ENCODE measurements at regions not wholly inside any gene's neighbourhood (a gene's known extent, or its start where the extent isn't known, plus 50 kb on each side); places are given as distances from the start of the nearest gene placed in this dataset.

DNA sequence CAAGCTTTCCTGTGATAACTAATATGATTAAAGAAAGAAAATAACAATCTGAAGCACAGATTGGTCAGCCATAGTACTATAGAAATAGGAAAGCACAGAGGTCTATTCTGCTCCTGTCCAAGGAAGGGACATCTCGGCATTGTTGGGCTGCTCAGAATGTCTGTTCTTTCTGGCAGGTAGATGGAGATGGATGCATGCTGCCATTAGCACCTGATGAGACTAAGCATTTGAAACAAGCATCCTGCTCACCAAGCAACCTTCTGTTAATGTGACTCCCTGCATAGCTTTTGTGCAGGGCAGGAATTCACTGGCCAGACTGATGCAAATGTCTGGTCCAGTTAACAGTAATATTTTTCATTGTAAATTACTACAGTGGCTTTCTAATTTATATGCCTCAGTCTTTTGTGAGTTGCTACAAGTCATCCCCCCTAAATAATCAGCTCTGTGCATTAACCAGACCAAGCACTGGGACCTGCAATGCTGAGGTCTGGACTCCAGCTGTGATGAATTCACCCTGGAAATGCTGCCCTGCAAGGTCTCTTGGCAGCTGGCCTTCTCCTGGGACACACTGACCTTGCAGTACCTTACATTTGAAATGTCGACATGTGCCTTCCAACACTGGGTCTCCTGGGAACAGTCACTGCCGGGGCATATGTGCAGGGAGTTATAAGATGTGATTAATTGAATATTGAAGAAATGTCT is 1123.7 kb downstream of the IGSF11 start:
- TF ChIP-seq TAF1 (IDR thresholded peaks at IDR 0.05; ENCODE audit: borderline replicate concordance, insufficient read depth, low read length) (no peak), POLR2AphosphoS5 (IDR thresholded peaks at IDR 0.05; ENCODE audit: low read depth, low read length) (no peak), FOXP2 (optimal IDR thresholded peaks at IDR 0.05; ENCODE audit: borderline replicate concordance, extremely low read depth, extremely low read length, insufficient read depth) (no peak), SIN3A (IDR thresholded peaks at IDR 0.05; ENCODE audit: borderline replicate concordance, insufficient read depth, low read length) (no peak)
- TF ChIP-seq, protein P1, sequence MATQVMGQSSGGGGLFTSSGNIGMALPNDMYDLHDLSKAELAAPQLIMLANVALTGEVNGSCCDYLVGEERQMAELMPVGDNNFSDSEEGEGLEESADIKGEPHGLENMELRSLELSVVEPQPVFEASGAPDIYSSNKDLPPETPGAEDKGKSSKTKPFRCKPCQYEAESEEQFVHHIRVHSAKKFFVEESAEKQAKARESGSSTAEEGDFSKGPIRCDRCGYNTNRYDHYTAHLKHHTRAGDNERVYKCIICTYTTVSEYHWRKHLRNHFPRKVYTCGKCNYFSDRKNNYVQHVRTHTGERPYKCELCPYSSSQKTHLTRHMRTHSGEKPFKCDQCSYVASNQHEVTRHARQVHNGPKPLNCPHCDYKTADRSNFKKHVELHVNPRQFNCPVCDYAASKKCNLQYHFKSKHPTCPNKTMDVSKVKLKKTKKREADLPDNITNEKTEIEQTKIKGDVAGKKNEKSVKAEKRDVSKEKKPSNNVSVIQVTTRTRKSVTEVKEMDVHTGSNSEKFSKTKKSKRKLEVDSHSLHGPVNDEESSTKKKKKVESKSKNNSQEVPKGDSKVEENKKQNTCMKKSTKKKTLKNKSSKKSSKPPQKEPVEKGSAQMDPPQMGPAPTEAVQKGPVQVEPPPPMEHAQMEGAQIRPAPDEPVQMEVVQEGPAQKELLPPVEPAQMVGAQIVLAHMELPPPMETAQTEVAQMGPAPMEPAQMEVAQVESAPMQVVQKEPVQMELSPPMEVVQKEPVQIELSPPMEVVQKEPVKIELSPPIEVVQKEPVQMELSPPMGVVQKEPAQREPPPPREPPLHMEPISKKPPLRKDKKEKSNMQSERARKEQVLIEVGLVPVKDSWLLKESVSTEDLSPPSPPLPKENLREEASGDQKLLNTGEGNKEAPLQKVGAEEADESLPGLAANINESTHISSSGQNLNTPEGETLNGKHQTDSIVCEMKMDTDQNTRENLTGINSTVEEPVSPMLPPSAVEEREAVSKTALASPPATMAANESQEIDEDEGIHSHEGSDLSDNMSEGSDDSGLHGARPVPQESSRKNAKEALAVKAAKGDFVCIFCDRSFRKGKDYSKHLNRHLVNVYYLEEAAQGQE (IDR thresholded peaks at IDR 0.05; ENCODE audit: insufficient read depth in 1 of 2, low read depth in 2 of 2, low read length in 2 of 2) = no peak

DNA sequence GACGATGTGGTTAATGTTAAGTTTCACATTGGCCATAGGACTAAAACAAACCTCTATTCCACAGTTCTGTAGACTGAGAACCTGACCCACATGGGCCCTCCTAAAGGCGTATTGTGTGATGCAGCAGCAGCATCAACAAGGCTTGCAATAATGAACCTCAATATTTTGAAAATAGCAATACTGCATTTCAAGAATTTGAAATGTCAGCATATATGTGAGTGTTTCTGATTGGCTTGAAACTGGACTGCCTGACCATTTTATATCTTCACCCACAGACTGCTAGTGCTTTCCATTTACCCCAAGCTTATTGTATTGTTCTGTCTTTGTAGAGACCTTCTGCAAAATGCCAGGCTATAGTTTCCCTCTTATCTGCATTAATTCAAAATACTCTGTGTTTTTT is 1122.3 kb downstream of the IGSF11 start:
- no peak for TF ChIP-seq TAF1 (IDR thresholded peaks at IDR 0.05; ENCODE audit: borderline replicate concordance, insufficient read depth, low read length)
- no peak for TF ChIP-seq SIN3A (IDR thresholded peaks at IDR 0.05; ENCODE audit: borderline replicate concordance, insufficient read depth, low read length)
- TF ChIP-seq, protein P1 (IDR thresholded peaks at IDR 0.05; ENCODE audit: insufficient read depth in 1 of 2, low read depth in 2 of 2, low read length in 2 of 2) = no peak
- TF ChIP-seq FOXP2 (optimal IDR thresholded peaks at IDR 0.05; ENCODE audit: borderline replicate concordance, extremely low read depth, extremely low read length, insufficient read depth) = no peak
- TF ChIP-seq POLR2AphosphoS5 (IDR thresholded peaks at IDR 0.05; ENCODE audit: low read depth, low read length) = no peak

DNA sequence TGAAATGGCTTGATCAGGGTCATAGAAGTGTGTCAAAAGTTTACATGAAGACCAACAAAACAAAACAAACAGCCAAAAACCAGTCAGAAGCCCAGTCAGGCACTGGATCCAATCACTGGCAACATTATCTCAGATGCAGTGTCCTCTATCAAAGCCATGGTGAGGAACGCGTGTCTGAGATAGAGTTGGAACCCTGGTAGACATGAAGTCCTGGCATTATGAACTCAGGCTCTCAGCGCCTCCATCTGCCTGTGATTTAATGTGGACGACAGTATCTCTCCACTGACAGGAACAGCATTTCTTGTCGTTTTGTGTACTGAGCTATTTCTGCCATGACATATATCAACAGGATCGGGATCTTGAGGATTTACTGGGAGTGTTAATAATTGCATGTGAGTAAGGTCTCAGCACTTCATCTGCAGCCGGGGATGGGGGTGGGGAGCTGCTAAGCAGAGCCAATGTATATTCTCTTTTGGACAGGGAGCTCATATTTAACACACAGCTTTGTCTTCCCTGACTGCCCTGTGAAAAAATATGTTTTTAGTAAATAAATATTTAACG is 1120.0 kb downstream of the IGSF11 start:
- TF ChIP-seq SIN3A (IDR thresholded peaks at IDR 0.05; ENCODE audit: borderline replicate concordance, insufficient read depth, low read length) (no peak), POLR2AphosphoS5 (IDR thresholded peaks at IDR 0.05; ENCODE audit: low read depth, low read length) (no peak), FOXP2 (optimal IDR thresholded peaks at IDR 0.05; ENCODE audit: borderline replicate concordance, extremely low read depth, extremely low read length, insufficient read depth) (no peak), TAF1 (IDR thresholded peaks at IDR 0.05; ENCODE audit: borderline replicate concordance, insufficient read depth, low read length) (no peak)
- TF ChIP-seq, protein P1 (IDR thresholded peaks at IDR 0.05; ENCODE audit: insufficient read depth in 1 of 2, low read depth in 2 of 2, low read length in 2 of 2) = no peak

DNA sequence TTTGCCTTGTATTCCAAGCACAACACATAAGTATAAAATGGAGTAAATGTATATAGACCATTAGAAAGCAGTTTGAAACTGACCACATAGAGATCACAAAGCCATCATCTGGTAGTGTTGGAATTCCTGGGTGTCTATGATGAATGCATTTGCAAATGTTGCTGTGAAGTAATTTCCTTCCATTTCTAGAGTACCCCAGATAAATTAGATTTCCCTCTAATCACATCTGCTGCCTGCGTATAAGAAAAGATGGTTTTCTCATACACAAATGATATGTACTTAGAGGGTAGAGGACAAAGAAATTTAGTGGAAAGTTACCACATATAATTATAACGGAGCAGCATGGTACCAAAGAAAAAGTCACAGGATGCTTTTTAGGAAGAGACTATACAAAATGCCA is 1117.8 kb downstream of the IGSF11 start:
- TF ChIP-seq TAF1 (IDR thresholded peaks at IDR 0.05; ENCODE audit: borderline replicate concordance, insufficient read depth, low read length) = no peak
- TF ChIP-seq SIN3A (IDR thresholded peaks at IDR 0.05; ENCODE audit: borderline replicate concordance, insufficient read depth, low read length) = no peak
- no peak for TF ChIP-seq POLR2AphosphoS5 (IDR thresholded peaks at IDR 0.05; ENCODE audit: low read depth, low read length)
- TF ChIP-seq, protein P1 (IDR thresholded peaks at IDR 0.05; ENCODE audit: insufficient read depth in 1 of 2, low read depth in 2 of 2, low read length in 2 of 2) = no peak
- TF ChIP-seq FOXP2 (optimal IDR thresholded peaks at IDR 0.05; ENCODE audit: borderline replicate concordance, extremely low read depth, extremely low read length, insufficient read depth) = no peak

Measured in PFSK-1 (cell line).